NCI-H2029 (cell line): ENCODE measurements at regions not wholly inside any gene's neighbourhood (a gene's known extent, or its start where the extent isn't known, plus 50 kb on each side); places are given as distances from the start of the nearest gene placed in this dataset.
"Not testable (repeated sequence)": the region's sequence is repeated elsewhere in the genome, so short reads cannot be mapped to it uniquely, and the experiment has no call there.

Experiments used
- DNase-seq: peaks from one replicate; lab custom pipeline; 2025; lab: John Stamatoyannopoulos, UW

- DNase-seq, result no peak
These were observed 110.6 kb upstream of the PPARGC1A start for GRCh38 chr4:24000470-24000831.

- no peak for DNase-seq
These were observed 110.0 kb upstream of the PPARGC1A start for GRCh38 chr4:23999714-24000469.

GRCh38 chr4:23993373-23993772 lies 103.5 kb upstream of the PPARGC1A start:
- no peak for DNase-seq

GRCh38 chr4:23991444-23991843 lies 101.6 kb upstream of the PPARGC1A start:
- DNase-seq, result no peak

- no peak for DNase-seq
These were observed 96.4 kb upstream of the PPARGC1A start for GRCh38 chr4:23986270-23986669.

GRCh38 chr4:23981328-23981727 lies 91.5 kb upstream of the PPARGC1A start:
- no peak for DNase-seq

GRCh38 chr4:23979534-23979933 lies 89.7 kb upstream of the PPARGC1A start:
- DNase-seq, result no peak

- DNase-seq, result no peak
These were observed 88.2 kb upstream of the PPARGC1A start for GRCh38 chr4:23978002-23978401.

GRCh38 chr4:23976423-23976822 lies 86.6 kb upstream of the PPARGC1A start:
- DNase-seq, result no peak

- DNase-seq, result no peak
These were observed 83.5 kb upstream of the PPARGC1A start for GRCh38 chr4:23973308-23973855.

GRCh38 chr4:23972805-23973204 lies 83.0 kb upstream of the PPARGC1A start:
- DNase-seq, result no peak

- no peak for DNase-seq
These were observed 82.3 kb upstream of the PPARGC1A start for GRCh38 chr4:23972187-23972586.

GRCh38 chr4:23970201-23970850 lies 80.5 kb upstream of the PPARGC1A start:
- no peak for DNase-seq

- no peak for DNase-seq
These were observed 79.8 kb upstream of the PPARGC1A start for GRCh38 chr4:23969635-23970145.

GRCh38 chr4:23967281-23967680 lies 77.4 kb upstream of the PPARGC1A start:
- no peak for DNase-seq

GRCh38 chr4:23966725-23967124 lies 76.9 kb upstream of the PPARGC1A start:
- no peak for DNase-seq

GRCh38 chr4:23962462-23962861 lies 72.6 kb upstream of the PPARGC1A start:
- DNase-seq, result peak; percentile 18

GRCh38 chr4:23961395-23961794 lies 71.5 kb upstream of the PPARGC1A start:
- not testable (repeated sequence) for DNase-seq

GRCh38 chr4:23959396-23960148 lies 69.7 kb upstream of the PPARGC1A start:
- peak; percentile 23 for DNase-seq

- peak; percentile 31 for DNase-seq
These were observed 68.9 kb upstream of the PPARGC1A start for GRCh38 chr4:23958749-23959148.

- DNase-seq, result no peak
These were observed 67.6 kb upstream of the PPARGC1A start for GRCh38 chr4:23957465-23957864.

- no peak for DNase-seq
These were observed 66.9 kb upstream of the PPARGC1A start for GRCh38 chr4:23956601-23957364.
